Sigmoid colon (tissue), 4 donors: ENCODE measurements at regions not wholly inside any gene's neighbourhood (a gene's known extent, or its start where the extent isn't known, plus 50 kb on each side); places are given as distances from the start of the nearest gene placed in this dataset.

Experiments
- CTCF ChIP-seq, 4 experiments: fragments of 450-650 bp in 3 of 4; fragments of 200-600 bp in 1 of 4; IDR thresholded peaks; one replicate each; pipeline ENCODE4 v1.5.1; 2016 to 2019; ENCODE audit warnings: antibody characterized with exemption in 4 of 4, mild to moderate bottlenecking in 3 of 4, moderate library complexity in 2 of 4
- POLR2AphosphoS5 ChIP-seq, 4 donors: sonication (generic); formaldehyde crosslinking; IDR thresholded peaks; one replicate each; pipeline ENCODE4 v1.6.1; 2017; ENCODE audit warnings: antibody characterized with exemption in 4 of 4

DNA sequence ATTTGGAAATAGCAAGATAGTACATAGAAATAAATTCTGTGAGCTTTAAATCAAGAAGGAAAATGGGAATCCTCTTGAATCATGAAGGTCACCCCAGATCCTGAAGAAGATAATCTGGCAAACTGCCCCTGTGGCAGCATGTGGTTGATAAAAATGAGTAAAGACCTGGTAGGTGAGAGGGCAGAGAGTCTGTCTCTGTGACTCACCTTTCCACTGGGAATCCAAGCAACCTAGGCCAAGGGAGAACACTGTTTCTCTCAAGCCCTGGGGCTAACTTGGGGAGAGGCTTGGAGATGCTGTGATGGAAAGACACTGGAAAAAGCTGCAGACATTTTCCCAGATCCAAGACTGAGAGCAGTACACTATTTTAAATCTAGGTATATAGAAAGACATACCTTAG lies 185.8 kb upstream of the CNTNAP5 start:
- TF ChIP-seq CTCF (IDR thresholded peaks at IDR 0.05) (no peak), POLR2AphosphoS5 (IDR thresholded peaks at IDR 0.05) (no peak)
